H1 (cell line): ENCODE measurements at regions not wholly inside any gene's neighbourhood (a gene's known extent, or its start where the extent isn't known, plus 50 kb on each side); places are given as distances from the start of the nearest gene placed in this dataset.

Experiments used
- CTCF ChIA-PET: fragments of 300-600 bp; sonication (Branson Sonifier 250); formaldehyde crosslinking; loops from one replicate; lab custom pipeline; 2021; ENCODE audit not compliant: partially characterized antibody; lab: Charles Lee
- POLR2A ChIA-PET: fragments of 300-600 bp; sonication (Branson Sonifier 250); formaldehyde crosslinking; loops from one replicate; lab custom pipeline; 2021; ENCODE audit warnings: inconsistent platforms; ENCODE audit not compliant: partially characterized antibody; lab: Charles Lee
- DNase-seq, 2 experiments: peaks; one replicate each; pipeline versions ENCODE4 v3.0.0 to v3.0.0-alpha.2; 2010 to 2022; ENCODE audit warnings: low spot score in 2 of 2, low read depth in 1 of 2, mixed read lengths in 1 of 2
- FAIRE-seq: peaks from 2 replicates; lab custom pipeline; 2011; peaks lifted over from hg19 to GRCh38; lab: Jason Lieb, UNC
- H2AFZ ChIP-seq: 2 replicates; pipeline ENCODE4 v1.8.1; 2012; ENCODE audit warnings: low read length, inconsistent platforms
- H2AK5ac ChIP-seq: 2 replicates; pipeline ENCODE4 v1.6.1; 2013; ENCODE audit warnings: low read depth, low read length
- H2BK120ac ChIP-seq: replicated peaks from 2 replicates; pipeline ENCODE3; 2013; ENCODE audit warnings: low read depth, low read length, inconsistent platforms
- H2BK12ac ChIP-seq: 2 replicates; pipeline ENCODE4 v1.6.1; 2013; ENCODE audit warnings: low read depth, low read length
- H2BK15ac ChIP-seq: 2 replicates; pipeline ENCODE4 v1.6.1; 2013; ENCODE audit warnings: low read length
- H2BK20ac ChIP-seq: 2 replicates; pipeline ENCODE4 v1.6.1; 2013; ENCODE audit warnings: low read length
- H2BK5ac ChIP-seq: 2 replicates; pipeline ENCODE4 v1.6.1; 2013; ENCODE audit warnings: low read depth, low read length
- H3K14ac ChIP-seq: 2 replicates; pipeline ENCODE4 v1.6.1; 2013; ENCODE audit warnings: inconsistent platforms; ENCODE audit not compliant: insufficient read length
- H3K18ac ChIP-seq: 2 replicates; pipeline ENCODE4 v1.6.1; 2013; ENCODE audit warnings: low read length; ENCODE audit errors: extremely low read depth
- H3K23ac ChIP-seq: 2 replicates; pipeline ENCODE4 v1.6.1; 2013; ENCODE audit warnings: inconsistent platforms; ENCODE audit not compliant: insufficient read length
- H3K23me2 ChIP-seq: 2 replicates; pipeline ENCODE4 v1.6.1; 2013; ENCODE audit warnings: low read depth, low read length
- H3K27ac ChIP-seq: 2 replicates; pipeline ENCODE4 v1.6.1; 2011; ENCODE audit warnings: low read depth, low read length, inconsistent platforms
- H3K27me3 ChIP-seq, 4 experiments: replicated peaks in 1 of 4; 1 replicate in 1 of 4; 2 replicates in 3 of 4; pipeline versions ENCODE4 v1.6.1 to v1.8.1; 2011 to 2013; ENCODE audit warnings: low read length in 3 of 4, mild to moderate bottlenecking in 3 of 4, inconsistent platforms in 2 of 4, mixed read lengths in 2 of 4, moderate library complexity in 1 of 4; ENCODE audit not compliant: control insufficient read depth in 3 of 4, insufficient read depth in 3 of 4; ENCODE audit errors: extremely low read depth in 1 of 4
- H3K36me3 ChIP-seq, 4 experiments: 2 replicates each; pipeline versions ENCODE4 v1.6.1 to v1.8.1; 2011 to 2013; ENCODE audit warnings: mild to moderate bottlenecking in 4 of 4, low read length in 3 of 4, moderate library complexity in 2 of 4, control low read depth in 1 of 4, inconsistent platforms in 1 of 4; ENCODE audit not compliant: insufficient read depth in 4 of 4, control insufficient read depth in 2 of 4
- H3K4ac ChIP-seq: replicated peaks from 2 replicates; pipeline ENCODE3; 2013; ENCODE audit warnings: low read length, low read depth, mixed read lengths, inconsistent platforms; ENCODE audit not compliant: insufficient read length
- H3K4me1 ChIP-seq, 4 experiments: replicated peaks in 1 of 4; 1 replicate in 1 of 4; 2 replicates in 3 of 4; pipeline versions ENCODE4 v1.6.1 to v1.8.1; 2011 to 2013; ENCODE audit warnings: low read length in 3 of 4, inconsistent platforms in 2 of 4, mixed read lengths in 1 of 4; ENCODE audit not compliant: insufficient read depth in 4 of 4, control insufficient read depth in 3 of 4
- H3K4me2 ChIP-seq, 2 experiments: 2 replicates each; pipeline versions ENCODE4 v1.6.1 to v1.8.1; 2011 to 2013; ENCODE audit warnings: low read depth in 2 of 2, low read length in 2 of 2, control low read depth in 1 of 2, inconsistent platforms in 1 of 2, mild to moderate bottlenecking in 1 of 2; ENCODE audit not compliant: insufficient read depth in 1 of 2
- H3K4me3 ChIP-seq, 4 experiments: fragments of 200-600, 300-600 bp in 1 of 4; sonication (generic), shearing (Covaris generic), sonication (Bioruptor Twin) in 1 of 4; 2 replicates each; pipeline versions ENCODE4 v1.5.1 to v1.8.1; 2011 to 2016; ENCODE audit warnings: low read length in 4 of 4, low read depth in 3 of 4, control low read depth in 2 of 4, inconsistent platforms in 2 of 4, mild to moderate bottlenecking in 2 of 4, mixed read lengths in 1 of 4, moderate library complexity in 1 of 4; ENCODE audit not compliant: insufficient read depth in 2 of 4; ENCODE audit errors: extremely low read depth in 1 of 4
- H3K56ac ChIP-seq: replicated peaks from 2 replicates; pipeline ENCODE3; 2013; ENCODE audit warnings: low read depth, mild to moderate bottlenecking, mixed read lengths, low read length, inconsistent platforms; ENCODE audit not compliant: insufficient read length
- H3K79me1 ChIP-seq: 2 replicates; pipeline ENCODE4 v1.6.1; 2013; ENCODE audit warnings: low read depth, low read length, control low read depth
- H3K79me2 ChIP-seq, 2 experiments: 2 replicates each; pipeline versions ENCODE4 v1.6.1 to v1.8.1; 2012 to 2013; ENCODE audit warnings: low read length in 2 of 2, mild to moderate bottlenecking in 2 of 2, inconsistent platforms in 1 of 2; ENCODE audit not compliant: insufficient read depth in 2 of 2, control insufficient read depth in 1 of 2
- H3K9ac ChIP-seq, 4 experiments: replicated peaks in 1 of 4; 1 replicate in 1 of 4; 2 replicates in 3 of 4; pipeline versions ENCODE4 v1.6.1 to v1.8.1; 2011 to 2013; ENCODE audit warnings: low read depth in 3 of 4, low read length in 3 of 4, control low read depth in 2 of 4, mild to moderate bottlenecking in 2 of 4, moderate library complexity in 2 of 4, inconsistent platforms in 1 of 4; ENCODE audit errors: extremely low read depth in 1 of 4
- H3K9me3 ChIP-seq, 2 experiments: 2 replicates each; pipeline versions ENCODE4 v1.6.1 to v1.8.1; 2012 to 2013; ENCODE audit warnings: mild to moderate bottlenecking in 2 of 2, moderate library complexity in 2 of 2, control low read depth in 1 of 2, inconsistent platforms in 1 of 2, low read depth in 1 of 2, low read length in 1 of 2, mixed read lengths in 1 of 2; ENCODE audit not compliant: insufficient read depth in 2 of 2
- H4K20me1 ChIP-seq, 2 experiments: replicated peaks in 1 of 2; 2 replicates each; pipeline versions ENCODE3 to v1.8.1; 2011 to 2013; ENCODE audit warnings: inconsistent platforms in 2 of 2, low read length in 2 of 2, mild to moderate bottlenecking in 1 of 2; ENCODE audit not compliant: insufficient read depth in 2 of 2, control insufficient read depth in 1 of 2
- H4K5ac ChIP-seq: 2 replicates; pipeline ENCODE4 v1.6.1; 2013; ENCODE audit warnings: low read length, low read depth, mixed read lengths, inconsistent platforms; ENCODE audit not compliant: insufficient read length
- H4K8ac ChIP-seq: 2 replicates; pipeline ENCODE4 v1.8.0; 2013; ENCODE audit warnings: mild to moderate bottlenecking, moderate library complexity, low read length, inconsistent platforms; ENCODE audit not compliant: insufficient read depth; ENCODE audit errors: extremely low read depth
- H4K91ac ChIP-seq: replicated peaks from 2 replicates; pipeline ENCODE3; 2013; ENCODE audit warnings: low read length, mixed read lengths, inconsistent platforms; ENCODE audit not compliant: insufficient read length
- CBX8 ChIP-seq: fragments of 300-800, 300-1000 bp; sonication (generic); IDR thresholded peaks from 2 replicates; pipeline ENCODE4 v1.7.1; 2016; ENCODE audit warnings: low read depth, low read length, borderline replicate concordance
- CHD2 ChIP-seq: IDR thresholded peaks from 2 replicates; pipeline ENCODE4 v1.6.1; 2012; ENCODE audit warnings: low read length, improper control_type of control experiment
- EGR1 ChIP-seq: IDR thresholded peaks from 2 replicates; pipeline ENCODE4 v1.6.1; 2011; ENCODE audit warnings: low read depth, low read length, borderline replicate concordance
- EP300 ChIP-seq, 2 experiments: IDR thresholded peaks; 1 replicate in 1 of 2; 2 replicates in 1 of 2; pipeline ENCODE4 v1.6.1; 2011 to 2012; ENCODE audit warnings: low read depth in 2 of 2, low read length in 2 of 2, mild to moderate bottlenecking in 2 of 2, borderline replicate concordance in 1 of 2, inconsistent platforms in 1 of 2, moderate library complexity in 1 of 2
- FOSL1 ChIP-seq: IDR thresholded peaks from 2 replicates; pipeline ENCODE4 v1.6.1; 2011; ENCODE audit warnings: mild to moderate bottlenecking, low read depth, low read length, moderate library complexity; ENCODE audit not compliant: insufficient read depth
- HDAC2 ChIP-seq, 2 experiments: fragments of 300-600 bp in 1 of 2; sonication (generic) in 1 of 2; IDR thresholded peaks; 2 replicates each; pipeline ENCODE4 v1.6.1; 2011 to 2012; ENCODE audit warnings: low read depth in 2 of 2, low read length in 2 of 2, mild to moderate bottlenecking in 2 of 2, moderate library complexity in 2 of 2, borderline replicate concordance in 1 of 2, inconsistent platforms in 1 of 2
- JUN ChIP-seq: IDR thresholded peaks from 2 replicates; pipeline ENCODE4 v1.6.1; 2011; ENCODE audit warnings: low read depth, mild to moderate bottlenecking, improper control_type of control experiment, low read length
- JUND ChIP-seq: IDR thresholded peaks from 2 replicates; pipeline ENCODE4 v1.6.1; 2011; ENCODE audit warnings: mild to moderate bottlenecking, improper control_type of control experiment, low read length
- RFX5 ChIP-seq: IDR thresholded peaks from 2 replicates; pipeline ENCODE4 v1.6.1; 2011; ENCODE audit warnings: low read depth, low read length, improper control_type of control experiment, borderline replicate concordance
- SAP30 ChIP-seq: fragments of 300-600 bp; sonication (generic); IDR thresholded peaks from 2 replicates; pipeline ENCODE4 v1.7.1; 2012; ENCODE audit warnings: low read length, moderate library complexity, mild to moderate bottlenecking, inconsistent platforms; ENCODE audit not compliant: insufficient read depth, insufficient replicate concordance
- SIRT6 ChIP-seq: IDR thresholded peaks from one replicate; pipeline ENCODE4 v1.7.1; 2012; ENCODE audit warnings: low read length, inconsistent platforms
- SRF ChIP-seq: IDR thresholded peaks from 2 replicates; pipeline ENCODE4 v1.6.1; 2011; ENCODE audit warnings: mild to moderate bottlenecking, low read depth, low read length, moderate library complexity
- SUZ12 ChIP-seq: fragments of 200-600 bp; sonication (generic); IDR thresholded peaks from 2 replicates; pipeline ENCODE4 v1.6.1; 2012; ENCODE audit warnings: mild to moderate bottlenecking, inconsistent platforms, low read length, moderate library complexity, mixed read lengths
- TAF7 ChIP-seq: optimal IDR thresholded peaks from 2 replicates; pipeline ENCODE3; 2011; ENCODE audit warnings: low read depth, mild to moderate bottlenecking, inconsistent platforms, low read length, moderate library complexity, borderline replicate concordance
- TEAD4 ChIP-seq: IDR thresholded peaks from 2 replicates; pipeline ENCODE4 v1.6.1; 2012; ENCODE audit warnings: low read depth, low read length, inconsistent platforms, mixed read lengths
- WGBS, 2 experiments: shearing (Covaris generic) in 1 of 2; methylation state at CpG; one replicate each; pipeline versions ENCODE4 v1.1.6 to v1.1.7; 2013 to 2015; ENCODE audit warnings: low lambda C conversion rate in 2 of 2, mixed read lengths in 2 of 2, inconsistent platforms in 1 of 2, low coverage in 1 of 2, missing lambda C conversion rate in 1 of 2; ENCODE audit not compliant: insufficient replicate concordance in 2 of 2, insufficient coverage in 1 of 2, insufficient read length in 1 of 2; ENCODE audit errors: extremely low coverage in 1 of 2, missing lambda C conversion rate in 1 of 2; 5-methylcytosine and 5-hydroxymethylcytosine counted together

- no peak overlapping the region for H4K8ac ChIP-seq
- no peak overlapping the region for H2BK12ac ChIP-seq
- H3K27ac ChIP-seq: no peak overlapping the region
- no peak overlapping the region for H2BK20ac ChIP-seq
- no peak overlapping the region for H3K4ac ChIP-seq
- H3K4me2 ChIP-seq: no peak overlapping the region
- H2AK5ac ChIP-seq: no peak overlapping the region
- no peaks in the 10 kb centered on the region for H3K27me3 ChIP-seq
- no peak overlapping the region for H3K18ac ChIP-seq
- H4K5ac ChIP-seq: no peak overlapping the region
- no peaks in the 10 kb centered on the region for H3K36me3 ChIP-seq
- peaks cover 0 to 2% (median 0%) of the 10 kb centered on the region in 4 experiments; a peak in 1 of 7 replicates for H3K4me1 ChIP-seq
- H3K9ac ChIP-seq: no peak overlapping the region
- no peak for TF ChIP-seq JUN
- TF ChIP-seq SUZ12: no peak
- TF ChIP-seq TAF7: no peak
- TF ChIP-seq CHD2: no peak
- no peak for TF ChIP-seq EGR1
- TF ChIP-seq EP300 (IDR thresholded peaks at IDR 0.05; ENCODE audit: borderline replicate concordance in 1 of 2, low read depth in 2 of 2, low read length in 2 of 2): no peak
- TF ChIP-seq HDAC2 (IDR thresholded peaks at IDR 0.05; ENCODE audit: borderline replicate concordance in 1 of 2, low read depth in 2 of 2, low read length in 2 of 2): no peak
- no peak for TF ChIP-seq CBX8
- no peak for TF ChIP-seq TEAD4
- TF ChIP-seq SAP30: no peak
- no peak for TF ChIP-seq SIRT6
- TF ChIP-seq JUND: no peak
- no peak for TF ChIP-seq FOSL1
- TF ChIP-seq RFX5: no peak
- no peak for TF ChIP-seq SRF
- TF ChIP-seq, all 59 proteins: peak for 0
- Histone ChIP-seq H2BK120ac (no peak overlapping the region), H2AFZ (no peak overlapping the region), H3K4me3 (no peak overlapping the region), H3K79me2 (no peaks in the 10 kb centered on the region), H3K79me1 (no peaks in the 10 kb centered on the region), H2BK15ac (no peak overlapping the region), H3K56ac (no peak overlapping the region), H2BK5ac (no peak overlapping the region), H3K9me3 (no peaks in the 10 kb centered on the region), H3K23me2 (no peaks in the 10 kb centered on the region), H3K14ac (no peak overlapping the region), H4K91ac (no peak overlapping the region), H3K23ac (no peak overlapping the region), H4K20me1 (no peaks in the 10 kb centered on the region)
- CTCF ChIA-PET: interaction anchor here (0.8 to 2.4 kb wide), 4 partner anchors 8 to 339 kb away, joined by 3 to 16 read pairs (median 4); no protein-coding TSS in a partner anchor
- POLR2A ChIA-PET: no interaction called here
- no peak for FAIRE-seq
- DNase-seq: no peak
- 88% methylated on average over 4 of the region's 4 CpGs; no CpG with 5 or more reads in 1 of the 2 experiments for WGBS, 2 experiments
Observed at GRCh38 chr14:97306760-97307246, 509.6 kb downstream of the VRK1 start.
